Inferior parietal cortex (tissue), 1 donor: ENCODE measurements at regions not wholly inside any gene's neighbourhood (a gene's known extent, or its start where the extent isn't known, plus 50 kb on each side); places are given as distances from the start of the nearest gene placed in this dataset.
"Not testable (repeated sequence)": the region's sequence is repeated elsewhere in the genome, so short reads cannot be mapped to it uniquely, and the experiment has no call there.

Source experiments
- DNase-seq: peaks from one replicate; pipeline ENCODE4 v3.0.0-alpha.2; 2016; ENCODE audit errors: extremely low spot score

GRCh38 chr11:38894201-38894600, 2296.2 kb upstream of the RAG2 start:
- not testable (repeated sequence) for DNase-seq

GRCh38 chr11:38884145-38884865, 2286.3 kb upstream of the RAG2 start:
- DNase-seq: no peak

GRCh38 chr11:38867338-38867737, 2269.3 kb upstream of the RAG2 start:
- DNase-seq: no peak

GRCh38 chr11:38865922-38866321, 2267.9 kb upstream of the RAG2 start:
- DNase-seq: no peak

GRCh38 chr11:38842991-38843390, 2245.0 kb upstream of the RAG2 start:
- DNase-seq: no peak

GRCh38 chr11:38839071-38839470, 2241.0 kb upstream of the RAG2 start:
- no peak for DNase-seq

GRCh38 chr11:38835966-38836365, 2237.9 kb upstream of the RAG2 start:
- DNase-seq: no peak

GRCh38 chr11:38824573-38824972, 2226.5 kb upstream of the RAG2 start:
- no peak for DNase-seq

- DNase-seq: not testable (repeated sequence)
These were observed 2223.8 kb upstream of the RAG2 start for GRCh38 chr11:38821786-38822185.

- no peak for DNase-seq
These were observed 2221.9 kb upstream of the RAG2 start for GRCh38 chr11:38819981-38820380.

GRCh38 chr11:38818720-38819119, 2220.7 kb upstream of the RAG2 start:
- DNase-seq: no peak

- no peak for DNase-seq
These were observed 2216.6 kb upstream of the RAG2 start for GRCh38 chr11:38814670-38815069.

GRCh38 chr11:38809521-38809920, 2211.5 kb upstream of the RAG2 start:
- DNase-seq: no peak

GRCh38 chr11:38796281-38796680, 2198.2 kb upstream of the RAG2 start:
- no peak for DNase-seq

GRCh38 chr11:38795027-38795426, 2197.0 kb upstream of the RAG2 start:
- DNase-seq: no peak

- DNase-seq: peak; percentile 87
These were observed 2193.4 kb upstream of the RAG2 start for GRCh38 chr11:38791346-38791961.

GRCh38 chr11:38788561-38788960, 2190.5 kb upstream of the RAG2 start:
- DNase-seq: no peak

- no peak for DNase-seq
These were observed 2186.1 kb upstream of the RAG2 start for GRCh38 chr11:38784164-38784563.

GRCh38 chr11:38766796-38767195, 2168.8 kb upstream of the RAG2 start:
- no peak for DNase-seq

- DNase-seq: no peak
These were observed 2161.4 kb upstream of the RAG2 start for GRCh38 chr11:38759394-38759793.

- DNase-seq: no peak
These were observed 2158.5 kb upstream of the RAG2 start for GRCh38 chr11:38756537-38756936.

GRCh38 chr11:38751421-38751820, 2153.4 kb upstream of the RAG2 start:
- no peak for DNase-seq

GRCh38 chr11:38746516-38746915, 2148.5 kb upstream of the RAG2 start:
- DNase-seq: not testable (repeated sequence)

- DNase-seq: no peak
These were observed 2125.3 kb upstream of the RAG2 start for GRCh38 chr11:38723361-38723760.
